M059J (cell line): ENCODE measurements at regions not wholly inside any gene's neighbourhood (a gene's known extent, or its start where the extent isn't known, plus 50 kb on each side); places are given as distances from the start of the nearest gene placed in this dataset.
"Not testable (repeated sequence)": the region's sequence is repeated elsewhere in the genome, so short reads cannot be mapped to it uniquely, and the experiment has no call there.

Experiments
- DNase-seq: peaks from one replicate; pipeline ENCODE4 v3.0.0-alpha.2; 2012; ENCODE audit warnings: low read depth

DNA sequence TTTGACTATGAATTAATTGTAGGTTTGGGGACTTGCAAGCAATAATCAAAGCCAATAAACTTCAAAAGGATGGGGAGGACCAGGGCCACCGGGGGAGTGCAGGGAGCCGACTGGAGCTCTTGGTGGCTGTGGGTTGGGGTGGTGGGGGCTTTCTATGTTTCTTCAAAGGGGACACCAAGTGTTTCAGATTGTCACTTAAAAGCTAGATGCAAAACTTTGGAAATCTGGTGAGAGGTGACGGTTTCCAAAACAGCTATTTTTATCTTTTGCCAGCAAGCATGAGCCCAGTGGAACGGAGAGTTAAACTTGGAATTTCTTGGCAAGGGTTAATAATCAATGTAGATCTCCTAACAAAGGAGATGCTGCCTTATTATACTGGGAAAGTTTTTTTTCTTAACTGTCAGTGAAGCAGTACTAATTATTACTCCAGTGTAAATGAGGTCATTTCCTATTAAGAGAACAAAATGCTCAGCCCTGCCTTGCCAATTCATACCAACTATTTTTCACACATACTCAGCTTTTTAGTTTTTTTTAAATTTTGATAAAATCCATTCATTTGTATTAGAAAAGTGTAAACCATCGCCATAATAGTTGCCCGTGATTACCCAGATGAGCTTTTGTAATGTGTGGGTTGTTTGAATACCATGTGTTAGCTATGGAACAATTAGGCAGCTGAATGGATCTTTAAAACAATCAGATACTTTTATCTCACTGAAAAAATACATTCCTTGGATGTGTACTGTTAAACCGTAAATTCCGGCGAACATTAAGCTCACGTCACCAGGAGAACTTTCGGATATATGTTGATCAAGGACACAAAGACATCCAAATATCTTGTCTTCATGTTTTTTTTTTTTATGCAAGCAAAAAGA is 95.9 kb upstream of the ZNF536 start:
- DNase-seq: no peak

DNA sequence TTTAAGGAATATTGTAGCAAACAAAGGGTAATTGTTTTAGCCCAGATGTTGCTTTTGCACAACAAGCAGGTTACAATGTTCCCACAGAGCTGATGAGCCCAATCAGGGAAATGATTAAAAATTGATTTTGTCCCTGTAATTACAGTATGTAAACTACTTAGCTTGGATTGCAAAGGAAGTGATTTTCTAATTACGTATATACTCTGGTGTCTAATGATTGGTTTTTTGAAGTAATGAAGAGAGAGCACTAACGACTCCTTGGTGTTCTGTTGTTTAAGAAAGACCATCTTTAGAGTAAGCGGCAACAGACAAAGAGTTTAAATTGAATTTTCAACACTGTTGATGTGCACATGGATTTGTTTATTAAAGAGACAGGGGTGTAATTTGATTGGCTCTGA is 95.3 kb upstream of the ZNF536 start:
- no peak for DNase-seq

DNA sequence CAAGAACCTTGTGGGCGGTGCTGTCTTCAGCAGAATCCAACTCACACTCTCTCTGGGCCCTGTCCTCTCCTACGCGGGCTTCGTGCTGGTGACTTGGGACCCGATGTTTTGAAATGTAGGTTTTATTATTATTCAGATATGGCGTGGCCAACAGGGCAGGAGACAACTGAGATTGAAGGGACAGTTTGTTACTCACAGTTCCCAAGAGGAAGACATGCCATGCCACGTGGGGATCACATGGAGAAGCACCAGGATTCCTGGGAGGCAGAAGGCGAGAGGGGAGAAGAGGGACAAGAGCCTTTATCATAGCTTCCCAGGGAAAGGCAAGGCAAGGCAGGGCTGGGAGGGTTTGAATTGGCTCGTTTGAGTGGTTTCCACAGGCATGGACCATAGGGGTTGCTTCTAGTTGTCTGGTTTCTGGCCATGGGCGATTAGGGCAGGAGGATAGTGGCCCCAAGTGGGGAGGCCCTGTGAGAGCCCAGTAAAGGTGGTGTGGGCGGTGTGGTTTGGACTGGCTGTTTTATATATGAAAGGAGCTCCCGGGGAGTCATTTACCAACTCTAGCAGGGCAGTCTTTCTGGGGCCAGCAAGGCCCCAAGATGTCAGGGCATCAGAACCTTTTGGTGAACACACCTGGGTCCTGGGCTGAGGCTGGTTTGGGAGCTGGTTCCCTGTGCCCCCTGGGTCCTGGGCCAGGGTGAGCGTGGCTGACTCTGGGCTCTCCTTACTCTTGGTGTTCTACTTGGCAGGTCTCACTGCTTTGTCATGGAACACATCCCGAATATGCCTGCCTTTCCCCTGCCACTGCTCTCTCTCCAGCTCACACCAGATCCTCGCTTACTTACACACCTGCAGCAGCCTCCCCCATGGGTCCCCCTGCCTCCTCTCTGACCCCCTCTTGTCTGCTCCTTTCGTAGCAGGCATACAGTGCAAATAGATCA is 94.0 kb upstream of the ZNF536 start:
- DNase-seq: no peak

DNA sequence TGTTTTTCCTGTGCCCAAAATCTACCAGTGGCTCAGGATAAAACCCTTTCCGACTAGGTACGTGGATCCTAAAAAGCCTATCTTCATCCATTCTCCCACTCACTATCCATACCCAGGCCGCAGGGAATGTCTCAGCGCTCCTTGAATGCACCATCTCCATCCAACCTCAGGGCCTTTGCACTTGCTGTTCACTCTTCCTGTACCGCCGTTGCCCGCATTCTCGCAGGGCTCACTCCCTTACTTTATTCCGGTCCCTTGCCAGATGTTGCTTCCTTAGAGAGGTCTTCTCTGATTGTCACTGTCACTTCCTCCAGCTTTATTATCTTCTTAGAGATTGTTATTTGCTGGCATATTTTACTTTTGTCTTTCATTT is 93.3 kb upstream of the ZNF536 start:
- no peak for DNase-seq

DNA sequence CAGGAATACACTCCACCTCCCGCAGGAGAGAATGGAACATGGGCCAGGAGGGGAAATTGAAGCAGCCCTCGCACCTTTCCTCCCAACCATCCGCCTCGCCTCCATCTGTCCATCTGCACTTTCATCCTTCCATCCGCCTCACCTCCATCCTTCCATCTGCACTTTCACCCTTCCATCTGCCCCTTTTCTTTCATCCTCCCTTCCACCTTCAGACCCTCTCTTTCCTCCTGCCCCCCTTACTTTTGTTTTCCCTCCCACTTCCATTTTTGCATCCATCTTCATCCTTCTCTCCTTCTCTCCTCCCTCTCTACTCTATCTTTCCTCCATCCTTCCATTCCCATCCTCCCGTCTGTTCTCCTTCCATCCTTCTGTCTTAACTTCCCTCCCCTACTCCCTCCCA is 92.2 kb upstream of the ZNF536 start:
- no peak for DNase-seq

DNA sequence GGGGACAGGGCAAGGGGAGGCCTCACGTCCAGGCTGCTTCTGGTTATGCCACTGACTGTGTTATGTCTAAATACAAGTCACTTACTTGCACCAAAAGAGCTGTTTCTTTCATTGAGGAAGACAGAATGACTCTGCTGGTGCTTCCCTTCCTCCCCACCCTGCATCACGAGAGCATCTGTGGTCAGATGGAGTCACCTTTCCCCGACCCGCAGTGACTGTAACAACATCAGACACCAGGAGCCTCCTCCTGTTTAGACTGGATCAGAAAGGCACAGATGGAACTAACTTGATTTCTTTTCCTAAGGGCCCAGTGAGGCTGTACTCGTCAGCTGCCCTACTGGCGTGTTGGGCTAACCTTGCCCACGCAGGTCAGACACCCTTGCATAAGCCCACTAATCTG is 90.3 kb upstream of the ZNF536 start:
- DNase-seq: no peak

DNA sequence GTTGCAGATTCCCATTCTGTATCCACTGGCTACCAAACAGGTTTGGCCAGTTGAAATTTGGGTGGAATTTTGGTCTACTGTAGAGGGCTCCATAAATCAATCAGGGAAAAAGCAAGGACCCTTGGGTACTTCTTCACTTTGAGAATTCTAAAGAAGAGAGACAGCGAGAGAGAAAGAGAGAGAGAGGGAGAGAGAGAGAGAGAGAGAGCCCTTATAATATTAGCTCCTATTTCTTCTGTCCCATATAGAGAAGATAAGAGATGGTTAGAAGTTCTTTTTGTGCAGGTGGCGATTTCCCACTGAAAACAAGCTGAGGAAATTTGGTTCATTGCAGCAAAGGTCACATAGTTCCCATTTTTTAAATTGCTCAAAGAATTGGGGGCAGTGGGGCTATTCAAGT is 88.6 kb upstream of the ZNF536 start:
- no peak for DNase-seq

DNA sequence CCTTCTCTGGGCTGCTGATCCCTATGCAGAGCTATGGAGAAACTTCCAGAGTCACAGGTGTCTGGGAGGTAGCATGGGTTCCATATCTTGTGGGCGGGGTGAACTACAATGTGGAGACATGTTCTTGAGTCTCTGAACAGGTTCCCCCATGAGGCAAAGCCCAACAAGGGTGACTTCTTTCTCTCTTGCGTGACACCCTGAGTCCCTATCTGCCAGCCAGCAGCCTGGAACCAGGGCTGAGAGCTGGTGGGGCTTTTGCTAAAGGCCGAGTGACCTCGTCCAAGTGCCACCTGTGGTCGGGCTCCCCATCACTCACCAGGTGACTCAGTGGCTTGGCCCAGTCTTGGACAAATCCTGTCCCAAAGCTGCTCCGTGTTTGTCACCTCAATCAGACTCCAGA is 88.0 kb upstream of the ZNF536 start:
- DNase-seq: no peak

DNA sequence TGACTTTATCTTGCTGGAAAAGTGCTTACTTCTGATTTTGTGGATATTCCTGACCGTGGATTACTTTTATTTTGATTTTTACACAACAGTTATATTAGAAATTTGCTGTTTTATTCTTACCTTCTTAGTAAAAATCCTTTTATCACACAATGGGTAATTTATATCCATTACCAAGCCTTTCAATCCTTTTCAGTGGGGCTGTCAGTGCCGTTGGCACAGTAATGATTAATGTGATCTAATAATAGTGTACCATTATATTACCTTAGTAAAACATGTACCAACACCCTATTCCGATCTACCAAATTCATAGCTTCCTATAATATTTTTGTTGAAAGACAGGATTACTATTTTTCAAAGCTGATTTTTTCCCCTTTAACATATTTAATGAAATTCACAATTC is 87.3 kb upstream of the ZNF536 start:
- no peak for DNase-seq

DNA sequence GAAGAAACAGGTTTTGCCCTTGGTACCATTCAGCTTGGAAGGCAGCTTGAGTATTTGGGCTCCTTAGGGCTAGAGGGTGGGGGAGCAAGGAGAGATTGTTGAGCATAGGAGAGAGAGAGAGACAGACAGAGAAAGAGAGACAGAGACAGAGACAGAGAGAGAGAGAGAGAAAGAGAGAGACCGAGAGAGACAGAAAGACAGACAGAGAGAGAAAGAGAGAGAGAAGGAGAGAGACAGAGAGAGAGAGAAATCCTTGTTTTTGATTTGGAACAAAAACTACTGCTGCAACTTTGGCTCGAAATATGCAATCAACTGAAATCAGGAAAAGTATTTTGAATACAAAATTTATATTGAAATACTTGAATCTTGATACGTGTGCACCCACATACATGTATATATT is 85.8 kb upstream of the ZNF536 start:
- DNase-seq: no peak

DNA sequence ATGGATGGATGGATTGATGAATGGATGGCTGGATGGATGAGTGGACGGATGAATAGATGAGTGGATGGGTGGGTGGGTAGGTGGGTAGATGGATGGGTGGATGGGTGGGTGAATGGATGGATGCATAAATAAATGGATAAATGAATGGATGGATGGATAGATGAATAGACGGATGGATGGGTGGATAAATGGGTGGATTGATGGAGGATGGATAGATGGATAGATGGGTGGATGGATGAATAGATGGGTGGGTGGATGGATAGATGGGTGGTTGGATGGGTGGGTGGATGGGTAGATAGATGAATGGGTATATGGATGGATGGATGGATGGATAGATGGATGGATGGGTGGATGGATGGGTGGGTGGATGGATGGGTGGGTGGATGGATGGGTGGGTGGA is 84.9 kb upstream of the ZNF536 start:
- DNase-seq: no peak

DNA sequence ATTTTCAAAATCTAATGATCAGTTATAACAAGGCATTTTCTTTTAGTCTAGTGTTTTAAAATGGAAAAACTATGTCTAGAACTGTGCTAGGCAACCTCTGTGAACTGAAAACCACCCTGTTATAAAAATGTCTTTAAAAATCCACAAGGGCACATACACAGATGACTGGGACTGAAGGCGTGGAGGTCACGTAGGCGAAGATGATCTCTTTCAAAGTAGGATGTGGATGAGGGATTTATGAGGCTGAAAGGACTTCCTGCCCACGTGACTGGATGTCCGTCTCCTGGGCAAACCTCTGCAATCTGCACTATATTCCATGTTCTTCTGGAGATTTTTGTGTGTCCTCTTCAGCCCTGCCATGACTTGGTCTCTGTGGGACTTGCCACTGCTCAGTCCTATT is 84.2 kb upstream of the ZNF536 start:
- DNase-seq: no peak

DNA sequence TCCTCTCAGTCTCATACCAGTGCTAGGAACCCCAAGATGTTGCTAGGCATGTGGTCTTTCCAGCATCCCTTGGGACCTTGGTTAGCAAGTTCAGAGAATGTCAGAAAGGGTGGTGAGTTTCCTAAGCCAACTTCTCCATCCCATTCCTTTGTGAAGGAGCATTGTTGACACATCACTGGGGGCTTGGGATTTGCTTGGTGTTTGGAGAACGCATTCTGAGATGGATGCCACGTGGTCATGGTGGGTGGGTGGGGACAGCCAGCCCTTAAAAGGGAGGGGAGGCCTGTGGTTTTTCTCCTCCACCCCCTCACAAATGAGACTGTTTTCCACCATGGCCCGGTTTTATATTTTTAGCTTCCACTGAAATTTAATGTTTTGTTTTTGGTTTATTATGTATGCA is 83.3 kb upstream of the ZNF536 start:
- DNase-seq: no peak

DNA sequence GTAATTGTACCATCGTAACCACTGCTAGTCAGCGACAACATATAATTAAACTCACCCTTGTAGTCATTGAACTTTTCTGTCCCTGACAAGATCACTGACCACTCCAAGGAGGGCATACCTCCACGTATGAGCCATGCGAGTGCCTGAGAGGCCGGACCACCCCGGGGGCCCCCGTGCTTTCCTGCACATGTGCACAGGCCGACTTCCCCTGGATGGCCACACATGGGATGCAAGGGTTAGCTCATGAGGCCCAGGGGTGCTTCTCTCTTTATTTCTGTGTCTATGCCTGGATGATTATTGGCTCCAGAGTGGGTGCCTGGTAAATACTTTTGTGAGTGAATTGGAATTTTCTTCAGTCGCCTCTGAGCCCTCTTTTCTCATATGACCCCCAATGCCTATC is 82.8 kb upstream of the ZNF536 start:
- DNase-seq: no peak

DNA sequence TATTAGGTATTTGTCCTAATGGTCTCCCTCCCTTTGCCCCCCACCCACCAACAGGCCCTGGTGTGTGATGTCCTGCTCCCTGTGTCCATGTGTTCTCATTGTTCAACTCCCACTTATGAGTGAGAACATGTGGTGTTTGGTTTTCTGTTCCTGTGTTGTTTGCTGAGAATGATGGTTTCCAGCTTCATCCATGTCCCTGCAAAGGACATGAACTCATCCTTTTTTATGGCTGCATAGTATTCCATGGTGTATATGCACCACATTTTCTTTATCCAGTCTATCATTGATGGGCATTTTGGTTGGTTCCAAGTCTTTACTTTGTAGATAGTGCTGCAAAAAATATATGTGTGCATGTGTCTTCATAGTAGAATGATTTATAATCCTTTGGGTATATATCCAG is 81.4 kb upstream of the ZNF536 start:
- DNase-seq: not testable (repeated sequence)

DNA sequence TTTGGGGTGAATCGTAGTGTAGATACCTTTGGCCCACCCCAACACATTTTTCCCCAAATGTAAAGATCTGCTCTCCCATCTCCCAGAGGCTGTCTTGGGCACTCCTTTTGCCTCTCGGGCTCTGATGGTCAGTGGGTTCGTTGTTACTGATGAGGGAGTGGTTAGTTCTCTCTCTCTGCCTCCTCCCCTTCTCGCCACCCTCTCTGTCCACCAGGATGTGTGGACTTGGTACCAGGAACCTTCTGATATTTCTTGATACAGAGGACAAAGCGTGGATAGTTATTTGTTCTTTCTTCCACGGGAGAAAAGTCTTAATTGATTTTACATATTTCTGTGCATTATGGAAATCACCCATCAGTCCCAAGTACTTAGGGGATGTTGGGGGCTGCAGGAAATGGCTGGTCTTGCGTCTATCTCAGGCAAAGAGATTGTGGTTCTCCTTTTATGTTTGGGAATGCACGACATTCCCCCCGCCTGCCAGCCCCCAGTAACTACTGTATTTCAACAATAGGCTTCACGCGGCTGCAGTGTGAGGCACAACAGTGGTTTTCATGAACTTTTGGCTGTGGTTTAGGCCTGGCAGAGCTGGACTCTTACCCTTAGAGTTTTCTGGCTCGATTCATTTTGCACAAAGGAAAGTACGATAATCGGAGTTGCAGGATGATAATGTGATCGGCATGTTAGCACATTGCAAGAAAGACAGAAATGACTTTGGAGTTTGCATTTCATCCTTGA is 79.0 kb upstream of the ZNF536 start:
- DNase-seq: no peak

DNA sequence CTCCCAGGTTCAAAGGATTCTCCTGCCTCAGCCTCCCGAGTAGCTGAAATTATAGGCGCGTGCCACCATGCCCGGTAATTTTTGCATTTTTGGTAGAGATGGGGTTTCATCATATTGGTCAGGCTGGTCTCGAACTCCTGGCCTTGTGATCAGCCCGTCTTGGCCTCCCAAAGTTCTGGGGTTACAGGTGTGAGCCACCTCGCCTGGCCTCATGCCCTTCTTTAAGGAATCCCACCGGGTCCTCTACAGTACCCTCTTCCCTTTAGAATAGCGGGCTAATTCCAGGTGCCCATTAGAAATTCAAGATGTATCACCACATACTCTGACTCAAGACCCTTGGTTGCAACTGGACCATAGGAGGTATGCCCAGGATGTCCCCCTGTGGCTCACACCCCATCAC is 74.2 kb upstream of the ZNF536 start:
- no peak for DNase-seq

DNA sequence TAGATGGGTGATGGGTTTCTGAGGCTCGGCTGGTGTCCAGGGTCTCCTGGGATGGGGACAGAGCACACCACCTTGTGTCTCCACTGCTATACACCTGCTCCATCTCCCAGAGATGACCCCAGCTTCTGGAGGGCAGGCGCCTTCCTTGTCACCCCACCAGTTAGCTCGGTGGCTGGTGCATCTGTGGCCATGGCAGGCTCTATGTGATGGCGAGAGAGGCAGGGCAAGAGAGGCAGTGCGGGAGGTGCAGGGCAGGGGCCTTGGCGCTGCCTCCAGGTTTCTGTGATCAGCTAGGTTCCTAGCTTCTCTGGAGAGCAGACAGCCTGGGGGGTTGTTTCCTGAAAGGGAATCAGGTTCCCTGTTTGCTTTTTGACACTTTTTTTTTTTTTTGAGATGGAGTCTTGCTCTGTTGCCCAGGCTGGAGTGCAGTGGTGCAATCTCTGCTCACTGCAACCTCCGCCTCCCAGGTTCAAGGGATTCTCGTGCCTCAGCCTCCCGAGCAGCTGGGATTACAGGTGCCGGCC is 69.0 kb upstream of the ZNF536 start:
- DNase-seq: no peak

DNA sequence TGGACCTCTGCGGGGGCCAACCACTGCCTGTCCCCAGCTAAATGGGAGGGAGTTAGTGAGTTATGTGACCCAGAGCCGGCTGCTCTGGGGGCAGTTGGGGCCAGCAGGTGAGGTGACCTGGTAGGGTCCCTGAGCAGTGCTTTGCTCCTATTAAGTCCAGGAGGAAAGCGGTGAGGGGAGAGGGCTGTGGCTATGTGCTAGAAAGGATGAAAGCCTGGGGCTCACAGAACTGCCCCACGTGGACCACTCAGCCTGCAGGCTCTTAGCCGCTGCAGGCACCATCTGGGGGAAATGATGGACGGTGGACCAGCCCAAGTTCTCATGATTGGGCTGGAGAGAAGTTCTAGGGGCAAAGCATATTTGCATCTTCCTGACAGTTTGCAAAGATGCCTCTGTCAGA is 67.6 kb upstream of the ZNF536 start:
- no peak for DNase-seq

DNA sequence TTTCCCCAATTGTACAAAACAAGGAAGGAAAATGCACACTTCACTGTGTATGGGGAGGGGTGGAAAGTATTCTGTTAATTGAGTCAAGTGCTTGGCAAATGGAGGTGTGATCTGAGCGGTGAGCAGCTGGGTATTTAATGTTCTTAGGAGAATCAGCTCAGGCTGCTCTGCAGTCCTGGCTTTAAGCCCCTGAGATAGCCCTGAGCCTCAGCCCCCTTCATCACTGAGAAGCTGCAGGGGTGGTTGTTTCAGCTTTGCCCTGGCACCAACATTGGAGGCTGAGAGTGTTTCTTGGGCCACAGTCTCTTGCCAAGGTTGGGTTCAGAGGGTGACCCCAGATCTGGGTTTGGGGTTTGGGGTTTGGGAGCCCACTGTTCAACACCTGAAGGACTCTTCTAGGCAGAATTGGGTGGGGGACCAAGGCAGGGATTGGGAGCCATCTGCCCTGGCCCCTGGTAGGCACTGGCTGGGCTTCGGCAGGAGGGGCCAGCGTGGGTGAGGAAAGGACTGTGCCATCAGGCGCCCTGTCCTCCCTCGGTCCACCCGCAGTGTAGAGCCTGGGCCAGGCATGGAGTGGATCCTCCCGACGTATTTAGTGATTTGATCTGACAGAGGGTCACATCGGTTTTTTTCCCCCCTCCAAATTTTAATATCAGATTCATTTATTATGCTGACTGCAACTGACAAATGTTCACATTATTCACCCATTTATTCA is 66.7 kb upstream of the ZNF536 start:
- no peak for DNase-seq

DNA sequence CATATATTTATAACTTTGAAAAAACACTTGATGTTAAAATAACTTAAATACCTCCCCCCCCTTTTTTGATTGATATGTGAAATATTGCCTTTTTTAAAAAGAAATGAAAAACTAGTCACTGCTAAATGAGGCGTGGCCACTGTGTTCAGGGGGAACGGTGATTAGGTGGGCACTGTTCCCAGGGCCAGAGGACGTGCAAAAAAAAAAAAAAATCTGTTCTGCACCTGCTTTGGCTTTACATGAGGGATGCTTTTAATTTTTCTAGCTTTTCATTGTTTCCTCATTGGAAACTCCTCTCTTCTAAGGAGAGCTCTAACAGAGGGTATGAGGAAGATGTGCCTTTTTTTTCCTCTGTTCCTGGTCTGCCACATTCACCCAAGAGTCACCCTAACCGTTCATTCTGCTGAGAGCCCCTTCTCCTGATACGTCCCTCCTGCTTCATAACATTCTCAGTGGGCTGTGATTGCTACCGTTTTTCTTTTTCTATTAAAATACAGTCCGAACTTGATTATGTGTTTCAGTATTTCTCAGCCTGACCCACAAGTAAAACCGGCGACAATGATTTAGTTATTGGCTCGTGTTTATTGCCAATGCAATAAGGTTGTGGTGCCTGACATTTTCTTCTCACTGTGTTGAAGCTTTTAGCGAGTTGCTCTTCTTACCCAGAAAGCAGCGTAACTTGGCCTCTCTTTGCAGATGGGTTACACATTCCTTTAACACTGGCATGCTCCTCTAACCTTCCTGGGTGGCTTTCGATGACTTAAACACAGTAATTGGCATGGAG is 64.8 kb upstream of the ZNF536 start:
- no peak for DNase-seq
